Left lobe of liver (tissue), 2 donors: ENCODE measurements at regions not wholly inside any gene's neighbourhood (a gene's known extent, or its start where the extent isn't known, plus 50 kb on each side); places are given as distances from the start of the nearest gene placed in this dataset.
"Not testable (repeated sequence)": the region's sequence is repeated elsewhere in the genome, so short reads cannot be mapped to it uniquely, and the experiment has no call there.

ENCODE experiments used
- ATAC-seq: fragments of 200-7000 bp; cut with Tn5 transposase; one replicate; pipeline ENCODE4 v1.9.1; 2020; ENCODE audit warnings: mild to moderate bottlenecking, moderate library complexity
- DNase-seq: peaks from one replicate; pipeline ENCODE4 v3.0.0-alpha.2; 2020; ENCODE audit warnings: low spot score
- donor health status: DM: no; HTN: no; CAD: no; lungs with moderate emphysema.
- donor health status: DM: no; HTN: yes; CAD: no.

- ATAC-seq = no peak
- DNase-seq = no peak
Observed at GRCh38 chr6:165768961-165769360, 105.9 kb upstream of the PDE10A start.

GRCh38 chr6:165767228-165767627 lies 104.2 kb upstream of the PDE10A start:
- ATAC-seq (no peak), DNase-seq (no peak)

- ATAC-seq = peak; percentile 29
- no peak for DNase-seq
Observed at GRCh38 chr6:165766457-165766856, 103.4 kb upstream of the PDE10A start.

GRCh38 chr6:165766026-165766425 lies 103.0 kb upstream of the PDE10A start:
- ATAC-seq (no peak), DNase-seq (no peak)

- ATAC-seq, DNase-seq: not testable (repeated sequence)
Observed at GRCh38 chr6:165765256-165765655, 102.2 kb upstream of the PDE10A start.

- ATAC-seq = no peak
- no peak for DNase-seq
Observed at GRCh38 chr6:165762876-165763275, 99.8 kb upstream of the PDE10A start.

GRCh38 chr6:165762125-165762524 lies 99.1 kb upstream of the PDE10A start:
- DNase-seq = no peak
- no peak for ATAC-seq

GRCh38 chr6:165760803-165761185 lies 97.8 kb upstream of the PDE10A start:
- ATAC-seq (peak; percentile 65), DNase-seq (no peak)

- ATAC-seq (peak; percentile 91), DNase-seq (peak; percentile 69)
Observed at GRCh38 chr6:165760126-165760802, 97.2 kb upstream of the PDE10A start.

- ATAC-seq (no peak), DNase-seq (no peak)
Observed at GRCh38 chr6:165758441-165758840, 95.4 kb upstream of the PDE10A start.

GRCh38 chr6:165755583-165755982 lies 92.5 kb upstream of the PDE10A start:
- DNase-seq = no peak
- peak; percentile 48 for ATAC-seq

GRCh38 chr6:165753506-165753905 lies 90.5 kb upstream of the PDE10A start:
- DNase-seq (no peak), ATAC-seq (no peak)

- DNase-seq (no peak), ATAC-seq (no peak)
Observed at GRCh38 chr6:165752451-165752850, 89.4 kb upstream of the PDE10A start.

GRCh38 chr6:165751486-165751885 lies 88.4 kb upstream of the PDE10A start:
- ATAC-seq = no peak
- no peak for DNase-seq

GRCh38 chr6:165749163-165749562 lies 86.1 kb upstream of the PDE10A start:
- ATAC-seq (no peak), DNase-seq (no peak)

- ATAC-seq (no peak), DNase-seq (no peak)
Observed at GRCh38 chr6:165748390-165748789, 85.3 kb upstream of the PDE10A start.

GRCh38 chr6:165747963-165748362 lies 84.9 kb upstream of the PDE10A start:
- DNase-seq (no peak), ATAC-seq (no peak)

- ATAC-seq (peak; percentile 93), DNase-seq (peak; percentile 76)
Observed at GRCh38 chr6:165746331-165746730, 83.3 kb upstream of the PDE10A start.

- ATAC-seq (no peak), DNase-seq (no peak)
Observed at GRCh38 chr6:165745492-165745891, 82.5 kb upstream of the PDE10A start.

- ATAC-seq = no peak
Observed at GRCh38 chr6:165744555-165745228, 81.7 kb upstream of the PDE10A start.

GRCh38 chr6:165743366-165743898 lies 80.4 kb upstream of the PDE10A start:
- no peak for DNase-seq

More at GRCh38 chr6:165744555-165745228, 81.7 kb upstream of the PDE10A start:
- no peak for DNase-seq

GRCh38 chr6:165742047-165742446 lies 79.0 kb upstream of the PDE10A start:
- no peak for ATAC-seq
- no peak for DNase-seq

More at GRCh38 chr6:165743366-165743898, 80.4 kb upstream of the PDE10A start:
- no peak for ATAC-seq
